ENCODE measurements at regions not wholly inside any gene's neighbourhood (a gene's known extent, or its start where the extent isn't known, plus 50 kb on each side); places are given as distances from the start of the nearest gene placed in this dataset.

GRCh38 chr4:89506866-89507491 lies 199.4 kb upstream of the GPRIN3 start:
- no peak overlapping the region for H3K27ac Mint-ChIP-seq
- H3K27me3 Mint-ChIP-seq: peaks cover 20% of the 10 kb centered on the region
- Histone ChIP-seq H3K27me3 (replicated peaks in 1 of 4; ENCODE audit: control extremely low read depth in 1 of 4, control insufficient read depth in 3 of 4, insufficient read depth in 4 of 4, low read length in 3 of 4) (no peaks in the 10 kb centered on the region), H3K36me3 (replicated peaks in 1 of 2; ENCODE audit: control extremely low read depth in 1 of 2, control insufficient read depth in 1 of 2, extremely low read depth in 1 of 2, insufficient read depth in 2 of 2, low read length in 1 of 2) (no peaks in the 10 kb centered on the region), H3K9ac (ENCODE audit: low read length) (no peak overlapping the region), H3K4me1 (ENCODE audit: control insufficient read depth in 2 of 2, insufficient read depth in 2 of 2, low read length in 2 of 2) (no peaks in the 10 kb centered on the region), H3K79me2 (ENCODE audit: control insufficient read depth, insufficient read depth, low read length) (no peaks in the 10 kb centered on the region), H4K20me1 (ENCODE audit: control insufficient read depth, insufficient read depth, low read length, poor library complexity, severe bottlenecking) (no peaks in the 10 kb centered on the region), H2AFZ (ENCODE audit: insufficient read depth, low read depth, low read length, poor library complexity, severe bottlenecking) (no peak overlapping the region), H3K4me3 (ENCODE audit: control extremely low read depth in 1 of 5, extremely low read depth in 1 of 5, insufficient read depth in 1 of 5, low read depth in 2 of 5, low read length in 4 of 5) (no peak overlapping the region), H3K4me2 (replicated peaks; ENCODE audit: low read depth, low read length, poor library complexity, severe bottlenecking) (no peak overlapping the region), H3K9me3 (ENCODE audit: control extremely low read depth in 1 of 3, control insufficient read depth in 2 of 3, insufficient read depth in 1 of 3, low read length in 2 of 3) (no peaks in the 10 kb centered on the region), H3K27ac (ENCODE audit: low read length in 2 of 2) (no peak overlapping the region)
- no peak overlapping the region for H3K4me3 Mint-ChIP-seq
- ATAC-seq (ENCODE audit: low read depth) (no peak), DNase-seq (no peak)
- no peaks in the 10 kb centered on the region for H3K4me1 Mint-ChIP-seq
- H3K9me3 Mint-ChIP-seq (ENCODE audit: insufficient read depth): no peaks in the 10 kb centered on the region
- intact Hi-C loops (cut with micrococcal nuclease): no loop called here
- WGBS (ENCODE audit: insufficient coverage): no CpG with 5 or more reads among the region's 3 CpGs
- ChIA-PET CTCF (no interaction called here), POLR2A (no interaction called here)
- TF ChIP-seq CTCF (IDR thresholded peaks at IDR 0.05) (no peak), EZH2 (IDR thresholded peaks at IDR 0.05; ENCODE audit: borderline replicate concordance, insufficient read depth, low read depth, low read length, poor library complexity, severe bottlenecking) (no peak)

- intact Hi-C loops (cut with micrococcal nuclease): no loop called here
- DNase-seq (no peak), ATAC-seq (ENCODE audit: low read depth) (no peak)
- H3K4me1 Mint-ChIP-seq: no peaks in the 10 kb centered on the region
- Histone ChIP-seq H3K27me3 (replicated peaks in 1 of 4; ENCODE audit: control extremely low read depth in 1 of 4, control insufficient read depth in 3 of 4, insufficient read depth in 4 of 4, low read length in 3 of 4) (no peaks in the 10 kb centered on the region), H4K20me1 (ENCODE audit: control insufficient read depth, insufficient read depth, low read length, poor library complexity, severe bottlenecking) (no peaks in the 10 kb centered on the region), H3K9ac (ENCODE audit: low read length) (no peak overlapping the region), H3K9me3 (ENCODE audit: control extremely low read depth in 1 of 3, control insufficient read depth in 2 of 3, insufficient read depth in 1 of 3, low read length in 2 of 3) (no peaks in the 10 kb centered on the region), H3K36me3 (replicated peaks in 1 of 2; ENCODE audit: control extremely low read depth in 1 of 2, control insufficient read depth in 1 of 2, extremely low read depth in 1 of 2, insufficient read depth in 2 of 2, low read length in 1 of 2) (no peaks in the 10 kb centered on the region), H3K27ac (ENCODE audit: low read length in 2 of 2) (no peak overlapping the region), H3K4me1 (ENCODE audit: control insufficient read depth in 2 of 2, insufficient read depth in 2 of 2, low read length in 2 of 2) (no peaks in the 10 kb centered on the region), H3K4me2 (replicated peaks; ENCODE audit: low read depth, low read length, poor library complexity, severe bottlenecking) (no peak overlapping the region), H2AFZ (ENCODE audit: insufficient read depth, low read depth, low read length, poor library complexity, severe bottlenecking) (no peak overlapping the region), H3K79me2 (ENCODE audit: control insufficient read depth, insufficient read depth, low read length) (no peaks in the 10 kb centered on the region), H3K4me3 (ENCODE audit: control extremely low read depth in 1 of 5, extremely low read depth in 1 of 5, insufficient read depth in 1 of 5, low read depth in 2 of 5, low read length in 4 of 5) (no peak overlapping the region)
- WGBS (ENCODE audit: insufficient coverage): no CpG with 5 or more reads among the region's 1 CpG
- H3K27ac Mint-ChIP-seq: no peak overlapping the region
- H3K27me3 Mint-ChIP-seq: peaks cover 24% of the 10 kb centered on the region
- ChIA-PET POLR2A (no interaction called here), CTCF (no interaction called here)
- TF ChIP-seq CTCF (IDR thresholded peaks at IDR 0.05): no peak
- TF ChIP-seq EZH2 (IDR thresholded peaks at IDR 0.05; ENCODE audit: borderline replicate concordance, insufficient read depth, low read depth, low read length, poor library complexity, severe bottlenecking): no peak
- H3K9me3 Mint-ChIP-seq (ENCODE audit: insufficient read depth): no peaks in the 10 kb centered on the region
- no peak overlapping the region for H3K4me3 Mint-ChIP-seq
Measured at GRCh38 chr4:89502581-89502980, 195.0 kb upstream of the GPRIN3 start.
